ENCODE measurements at regions not wholly inside any gene's neighbourhood (a gene's known extent, or its start where the extent isn't known, plus 50 kb on each side); places are given as distances from the start of the nearest gene placed in this dataset.
A peak's percentile ranks its signal among the peaks of the same experiment; 100 is the strongest.
"Not testable (repeated sequence)": the region's sequence is repeated elsewhere in the genome, so short reads cannot be mapped to it uniquely, and the experiment has no call there.

GRCh38 chr10:37495415-37495814 lies 362.0 kb downstream of the ZNF248 start:
- peak; percentile 11 to 27 for DNase-seq (ENCODE audit: low spot score in 2 of 2)
- Histone ChIP-seq H3K36me3 (replicated peaks) (no peaks in the 10 kb centered on the region), H3K9me3 (no peaks in the 10 kb centered on the region), H3K4me1 (no peaks in the 10 kb centered on the region), H3K27me3 (ENCODE audit: low read depth) (no peaks in the 10 kb centered on the region), H3K4me3 (no peak overlapping the region)
- in situ Hi-C loops (cut with MboI; ENCODE audit: low sequenced_read_pairs) = no loop called here

GRCh38 chr10:37493185-37493796 lies 364.1 kb downstream of the ZNF248 start:
- H3K9me3 ChIP-seq; H3K4me3 ChIP-seq; DNase-seq (ENCODE audit: low spot score in 2 of 2); H3K36me3 ChIP-seq (replicated peaks); H3K27me3 ChIP-seq (ENCODE audit: low read depth); H3K4me1 ChIP-seq; in situ Hi-C loops (cut with MboI; ENCODE audit: low sequenced_read_pairs): not testable (repeated sequence)

DNA sequence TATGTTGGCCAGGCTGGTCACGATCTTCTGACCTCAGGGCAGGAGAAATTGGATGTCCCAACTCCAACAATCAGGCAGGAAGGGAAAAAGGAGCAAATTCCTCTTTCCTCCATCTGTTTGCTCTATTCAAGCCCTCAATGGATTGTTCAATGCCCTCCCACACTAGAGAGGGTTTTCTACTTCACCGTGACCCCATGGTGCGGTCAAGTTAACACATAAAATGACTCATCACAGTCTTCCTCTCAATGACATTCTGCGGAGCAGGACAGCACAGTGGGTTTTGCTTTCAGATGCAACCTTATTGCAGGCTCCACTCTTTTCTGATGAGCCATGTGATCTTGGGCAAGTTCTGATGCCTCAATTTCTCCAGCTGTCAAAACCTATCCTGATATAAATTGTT lies 364.9 kb downstream of the ANKRD30A start:
- DNase-seq (ENCODE audit: low spot score in 2 of 2) = no peak
- in situ Hi-C loops (cut with MboI; ENCODE audit: low sequenced_read_pairs) = no loop called here

DNA sequence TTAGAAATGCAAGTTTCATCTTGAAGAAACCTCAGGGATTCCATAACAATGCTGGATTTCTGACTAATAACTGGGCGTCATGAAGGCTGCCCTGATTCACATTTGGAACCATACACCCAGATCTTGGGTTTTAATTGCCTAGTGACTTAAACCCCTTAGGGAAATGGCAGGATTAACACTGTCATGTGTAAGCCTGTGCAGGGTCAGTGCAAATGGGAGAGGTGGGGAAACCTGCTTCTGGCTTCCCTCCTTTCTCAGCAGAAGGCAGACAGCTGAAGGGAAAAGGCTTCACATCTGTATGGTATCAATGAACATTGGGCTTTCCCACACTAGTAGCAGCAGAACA lies 364.2 kb downstream of the ANKRD30A start:
- DNase-seq (ENCODE audit: low spot score in 2 of 2) = no peak
- Histone ChIP-seq H3K9me3 (no peaks in the 10 kb centered on the region), H3K4me1 (no peaks in the 10 kb centered on the region), H3K27me3 (ENCODE audit: low read depth) (no peaks in the 10 kb centered on the region), H3K36me3 (replicated peaks) (no peaks in the 10 kb centered on the region), H3K4me3 (no peak overlapping the region)
- in situ Hi-C loops (cut with MboI; ENCODE audit: low sequenced_read_pairs) = no loop called here

More for the DNA sequence above, 364.9 kb downstream of the ANKRD30A start:
- Histone ChIP-seq H3K4me1 (no peaks in the 10 kb centered on the region), H3K27me3 (ENCODE audit: low read depth) (no peaks in the 10 kb centered on the region), H3K9me3 (no peaks in the 10 kb centered on the region), H3K4me3 (no peak overlapping the region), H3K36me3 (replicated peaks) (no peaks in the 10 kb centered on the region)

DNA sequence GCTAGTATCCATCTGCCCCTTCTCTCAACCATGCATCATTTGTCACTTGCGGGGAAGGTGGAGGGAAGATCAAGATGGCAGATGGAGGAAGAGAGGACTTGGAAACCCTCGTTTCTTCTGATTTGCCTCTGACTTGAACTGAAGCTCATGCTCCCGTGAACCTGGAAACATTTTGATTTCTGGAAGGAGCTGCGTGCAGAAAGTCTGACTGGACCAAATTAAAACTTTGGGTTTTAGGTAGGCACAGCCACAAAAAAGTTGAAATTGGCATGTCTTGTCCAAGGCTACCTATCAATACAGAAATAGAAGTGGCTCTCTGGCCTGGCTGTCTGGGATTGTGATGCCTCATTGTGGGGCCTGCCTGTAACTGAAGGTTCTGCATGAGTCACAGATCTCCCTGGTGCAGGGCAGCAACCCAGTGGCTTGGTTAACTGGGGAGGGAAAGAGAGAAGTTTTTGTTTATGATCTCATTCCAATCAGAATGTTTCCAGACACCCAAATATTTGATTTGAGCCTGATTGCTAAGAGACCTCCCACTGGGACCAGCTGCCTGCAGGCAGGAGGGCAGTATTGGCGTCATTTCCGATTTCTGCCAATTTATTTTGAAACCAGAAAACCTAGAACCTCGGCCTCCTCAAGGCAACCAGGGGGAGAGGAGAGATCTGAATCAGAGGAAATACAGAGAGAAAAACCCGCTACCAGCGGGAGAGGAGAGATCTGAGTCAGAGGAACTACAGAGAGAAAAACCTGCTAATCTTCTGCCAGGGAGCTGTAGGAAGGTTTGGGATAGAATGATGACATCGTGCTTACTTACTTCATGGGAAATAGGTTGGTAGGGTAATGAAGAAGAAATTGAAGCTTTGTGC lies 363.6 kb downstream of the ANKRD30A start:
- Histone ChIP-seq H3K36me3 (replicated peaks) (no peaks in the 10 kb centered on the region), H3K27me3 (ENCODE audit: low read depth) (no peaks in the 10 kb centered on the region), H3K4me1 (no peaks in the 10 kb centered on the region), H3K9me3 (no peaks in the 10 kb centered on the region), H3K4me3 (no peak overlapping the region)
- in situ Hi-C loops (cut with MboI; ENCODE audit: low sequenced_read_pairs) = no loop called here
- DNase-seq (ENCODE audit: low spot score in 2 of 2) = no peak

- in situ Hi-C loops (cut with MboI; ENCODE audit: low sequenced_read_pairs); DNase-seq (ENCODE audit: low spot score in 2 of 2); H3K4me3 ChIP-seq; H3K36me3 ChIP-seq (replicated peaks); H3K27me3 ChIP-seq (ENCODE audit: low read depth); H3K4me1 ChIP-seq; H3K9me3 ChIP-seq: not testable (repeated sequence)
Observed at GRCh38 chr10:37480596-37480995, 355.2 kb downstream of the ANKRD30A start.

GRCh38 chr10:37479469-37479868 lies 354.1 kb downstream of the ANKRD30A start:
- Histone ChIP-seq H3K9me3 (no peaks in the 10 kb centered on the region), H3K36me3 (replicated peaks) (no peaks in the 10 kb centered on the region), H3K27me3 (ENCODE audit: low read depth) (no peaks in the 10 kb centered on the region), H3K4me3 (no peak overlapping the region), H3K4me1 (no peaks in the 10 kb centered on the region)
- in situ Hi-C loops (cut with MboI; ENCODE audit: low sequenced_read_pairs) = no loop called here
- no peak for DNase-seq (ENCODE audit: low spot score in 2 of 2)

GRCh38 chr10:37478381-37478780 lies 353.0 kb downstream of the ANKRD30A start:
- no peak for DNase-seq (ENCODE audit: low spot score in 2 of 2)
- Histone ChIP-seq H3K9me3 (no peaks in the 10 kb centered on the region), H3K4me1 (no peaks in the 10 kb centered on the region), H3K27me3 (ENCODE audit: low read depth) (no peaks in the 10 kb centered on the region), H3K36me3 (replicated peaks) (no peaks in the 10 kb centered on the region), H3K4me3 (no peak overlapping the region)
- in situ Hi-C loops (cut with MboI; ENCODE audit: low sequenced_read_pairs) = no loop called here

DNA sequence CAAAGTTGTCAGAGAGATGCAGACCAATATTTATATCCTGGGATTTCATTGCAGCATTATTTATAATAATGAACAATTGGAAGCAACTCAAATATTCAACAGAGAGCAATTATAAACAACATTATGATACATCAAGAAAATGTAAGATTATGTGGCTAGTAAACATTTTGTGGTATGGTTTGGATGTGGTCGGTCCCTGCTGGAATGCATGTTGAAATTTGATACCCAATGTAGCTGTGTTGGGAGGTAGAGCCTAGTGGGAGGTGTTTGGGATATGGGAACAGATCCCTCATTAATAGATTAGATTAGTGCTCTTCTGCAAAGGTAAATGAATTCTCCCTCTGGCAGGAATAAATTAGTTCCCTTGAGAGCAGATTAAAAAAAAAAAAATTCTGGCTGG lies 350.9 kb downstream of the ANKRD30A start:
- no peaks in the 10 kb centered on the region for H3K9me3 ChIP-seq
- in situ Hi-C loops (cut with MboI; ENCODE audit: low sequenced_read_pairs) = no loop called here
- DNase-seq (ENCODE audit: low spot score in 2 of 2) = no peak

DNA sequence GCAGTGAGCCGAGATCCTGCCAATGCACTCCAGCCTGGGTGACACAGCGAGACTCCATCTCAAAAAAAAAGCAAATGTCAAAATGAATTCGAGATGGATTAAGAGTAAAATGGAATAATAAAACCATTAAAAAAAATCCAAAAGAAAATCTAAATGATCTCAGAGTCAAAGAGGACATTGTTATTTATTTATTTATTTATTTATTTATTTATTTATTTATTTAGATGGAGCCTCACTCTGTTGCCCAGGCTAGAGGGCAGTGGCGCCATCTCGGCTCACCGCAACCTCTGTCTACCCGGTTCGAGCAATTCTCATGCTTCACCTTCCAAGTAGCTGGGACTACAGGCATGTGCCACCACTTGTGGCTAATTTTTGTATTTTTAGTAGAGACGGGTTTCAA lies 349.2 kb downstream of the ANKRD30A start:
- H3K9me3 ChIP-seq = no peaks in the 10 kb centered on the region
- in situ Hi-C loops (cut with MboI; ENCODE audit: low sequenced_read_pairs) = no loop called here

More for the DNA sequence above, 350.9 kb downstream of the ANKRD30A start:
- Histone ChIP-seq H3K4me3 (no peak overlapping the region), H3K36me3 (replicated peaks) (no peaks in the 10 kb centered on the region), H3K4me1 (no peaks in the 10 kb centered on the region), H3K27me3 (ENCODE audit: low read depth) (no peaks in the 10 kb centered on the region)

GRCh38 chr10:37473906-37474305 lies 348.5 kb downstream of the ANKRD30A start:
- H3K9me3 ChIP-seq = no peaks in the 10 kb centered on the region
- in situ Hi-C loops (cut with MboI; ENCODE audit: low sequenced_read_pairs) = no loop called here
- DNase-seq (ENCODE audit: low spot score in 2 of 2) = no peak

More for the DNA sequence above, 349.2 kb downstream of the ANKRD30A start:
- Histone ChIP-seq H3K27me3 (ENCODE audit: low read depth) (no peaks in the 10 kb centered on the region), H3K4me1 (no peaks in the 10 kb centered on the region), H3K4me3 (no peak overlapping the region), H3K36me3 (replicated peaks) (no peaks in the 10 kb centered on the region)
- DNase-seq (ENCODE audit: low spot score in 2 of 2) = no peak

DNA sequence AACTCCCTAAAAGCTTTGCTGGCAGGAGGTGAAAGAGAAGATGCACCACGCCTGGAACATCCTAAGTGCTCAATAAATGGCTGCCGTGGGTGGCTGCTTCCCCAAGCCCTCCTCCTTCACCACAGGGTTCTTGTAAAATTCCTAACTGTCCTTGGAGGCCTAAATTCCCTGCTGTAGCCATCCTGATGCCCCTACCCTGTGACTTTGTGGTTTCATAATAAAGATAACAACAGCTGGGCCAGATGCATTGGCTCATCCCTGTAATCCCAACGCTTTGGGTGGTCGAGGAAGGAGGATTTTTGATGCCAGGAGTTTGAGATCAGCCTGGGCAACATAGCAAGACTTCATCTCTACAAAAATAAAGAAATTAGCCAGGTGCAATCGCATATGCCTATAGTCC lies 341.8 kb downstream of the ANKRD30A start:
- in situ Hi-C loops (cut with MboI; ENCODE audit: low sequenced_read_pairs) = no loop called here
- no peak for DNase-seq (ENCODE audit: low spot score in 2 of 2)

More at GRCh38 chr10:37473906-37474305, 348.5 kb downstream of the ANKRD30A start:
- Histone ChIP-seq H3K4me1 (no peaks in the 10 kb centered on the region), H3K27me3 (ENCODE audit: low read depth) (no peaks in the 10 kb centered on the region), H3K4me3 (no peak overlapping the region), H3K36me3 (replicated peaks) (no peaks in the 10 kb centered on the region)

GRCh38 chr10:37456456-37456855 lies 331.1 kb downstream of the ANKRD30A start:
- no peaks in the 10 kb centered on the region for H3K4me1 ChIP-seq
- DNase-seq (ENCODE audit: low spot score in 2 of 2) = no peak
- H3K36me3 ChIP-seq (replicated peaks) = no peaks in the 10 kb centered on the region
- H3K27me3 ChIP-seq (ENCODE audit: low read depth) = no peaks in the 10 kb centered on the region
- in situ Hi-C loops (cut with MboI; ENCODE audit: low sequenced_read_pairs) = no loop called here
- no peaks in the 10 kb centered on the region for H3K9me3 ChIP-seq
- H3K4me3 ChIP-seq = no peak overlapping the region

More for the DNA sequence above, 341.8 kb downstream of the ANKRD30A start:
- Histone ChIP-seq H3K4me3 (no peak overlapping the region), H3K9me3 (no peaks in the 10 kb centered on the region), H3K4me1 (no peaks in the 10 kb centered on the region), H3K36me3 (replicated peaks) (no peaks in the 10 kb centered on the region), H3K27me3 (ENCODE audit: low read depth) (no peaks in the 10 kb centered on the region)

- no peaks in the 10 kb centered on the region for H3K9me3 ChIP-seq
Observed at GRCh38 chr10:37448161-37448560, 322.8 kb downstream of the ANKRD30A start.

More at GRCh38 chr10:37448161-37448560, 322.8 kb downstream of the ANKRD30A start:
- Histone ChIP-seq H3K27me3 (ENCODE audit: low read depth) (no peaks in the 10 kb centered on the region), H3K4me3 (no peak overlapping the region), H3K36me3 (replicated peaks) (no peaks in the 10 kb centered on the region), H3K4me1 (no peaks in the 10 kb centered on the region)
- DNase-seq (ENCODE audit: low spot score in 2 of 2) = no peak
- in situ Hi-C loops (cut with MboI; ENCODE audit: low sequenced_read_pairs) = no loop called here

All from HAP-1 (cell line).